DMS 273 (cell line): ENCODE measurements at regions not wholly inside any gene's neighbourhood (a gene's known extent, or its start where the extent isn't known, plus 50 kb on each side); places are given as distances from the start of the nearest gene placed in this dataset.
"Not testable (repeated sequence)": the region's sequence is repeated elsewhere in the genome, so short reads cannot be mapped to it uniquely, and the experiment has no call there.

Source experiments
- DNase-seq: peaks from one replicate; lab custom pipeline; 2025; ENCODE audit not compliant: unreplicated experiment; lab: John Stamatoyannopoulos, UW

DNA sequence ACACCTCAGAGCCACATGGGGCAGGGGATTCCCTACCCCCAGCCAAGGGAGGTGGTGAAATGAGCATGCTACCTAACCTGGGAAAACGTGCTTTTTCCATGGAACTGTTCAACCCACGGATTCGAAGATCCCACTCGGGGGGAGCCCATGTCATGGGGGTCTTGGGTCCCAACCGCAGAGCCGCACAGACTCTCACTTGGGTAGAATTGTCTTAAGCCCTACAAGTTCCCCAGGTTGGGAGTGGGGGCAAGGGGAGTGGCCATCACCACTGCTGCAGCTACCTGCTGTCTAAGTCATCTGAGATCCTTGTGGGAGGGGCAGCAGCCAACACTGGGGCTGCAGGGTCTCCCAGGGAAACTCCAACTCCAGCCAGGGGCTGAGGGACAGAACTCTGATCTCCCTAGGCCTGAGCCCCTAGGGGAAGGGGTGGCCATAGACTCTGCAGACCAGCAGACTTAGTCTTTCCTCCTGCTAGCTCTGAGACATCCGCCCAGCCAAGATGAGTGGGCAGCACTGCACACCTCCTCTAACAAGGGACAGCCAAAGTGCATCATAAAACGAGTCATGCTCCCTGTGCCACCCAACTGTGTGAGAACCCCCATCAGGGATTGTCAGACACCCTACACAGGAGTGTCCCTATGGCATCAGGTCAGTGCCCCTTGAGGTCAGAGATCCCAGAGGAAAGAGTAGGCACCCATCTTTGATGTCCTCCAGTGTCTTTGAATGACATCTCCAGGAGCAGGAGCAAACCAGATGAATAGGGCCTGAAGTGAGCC, 610.4 kb upstream of the SLITRK6 start:
- DNase-seq: no peak

DNA sequence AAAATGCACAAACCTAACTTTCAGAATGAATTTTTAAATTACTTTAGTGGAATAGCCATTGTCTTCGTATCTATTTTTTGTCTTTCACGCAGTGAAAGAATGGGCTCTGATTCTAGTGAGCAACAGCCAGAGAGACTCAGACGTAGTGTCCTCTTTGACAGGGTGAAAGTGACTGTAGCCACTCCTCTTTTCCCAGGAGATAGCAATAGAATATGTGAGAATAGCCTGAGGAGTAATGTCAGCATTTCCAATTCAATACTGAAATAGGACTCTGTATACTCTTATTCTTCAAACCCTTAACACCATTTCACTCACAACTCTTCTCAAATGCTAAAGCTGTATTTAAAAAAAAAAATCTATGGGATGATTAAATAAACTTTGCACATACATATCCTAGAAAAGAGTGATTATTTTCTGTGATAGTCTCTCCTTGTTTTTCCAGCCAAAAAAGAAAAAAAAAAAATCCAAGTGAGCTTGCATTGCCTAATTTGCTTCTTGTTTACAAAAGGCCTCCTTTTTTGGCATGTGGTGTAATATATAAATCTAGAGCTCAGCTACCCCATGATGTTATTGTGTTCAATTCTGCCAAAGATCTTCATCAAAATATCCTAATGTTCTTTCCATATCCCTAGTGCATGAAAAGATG, 626.1 kb upstream of the SLITRK6 start:
- no peak for DNase-seq

DNA sequence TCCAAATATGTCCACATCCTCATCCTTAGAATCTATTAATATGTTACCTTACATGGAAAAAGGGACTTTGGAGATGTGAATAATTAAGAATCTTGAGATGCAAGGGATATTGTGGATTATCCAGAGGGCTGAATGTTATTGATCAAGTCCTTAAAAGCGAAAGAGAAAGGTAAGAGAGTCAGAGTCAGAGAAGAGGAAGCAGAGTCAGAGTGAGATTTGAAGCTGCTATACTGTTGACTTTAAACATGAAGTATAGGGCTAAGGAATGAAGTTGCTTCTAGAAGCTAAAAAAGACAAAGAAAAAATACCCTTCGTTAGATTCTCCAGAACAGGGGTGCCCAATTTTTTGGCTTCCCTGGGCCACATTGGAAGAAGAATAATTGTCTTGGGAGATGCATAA, 627.2 kb upstream of the SLITRK6 start:
- no peak for DNase-seq

DNA sequence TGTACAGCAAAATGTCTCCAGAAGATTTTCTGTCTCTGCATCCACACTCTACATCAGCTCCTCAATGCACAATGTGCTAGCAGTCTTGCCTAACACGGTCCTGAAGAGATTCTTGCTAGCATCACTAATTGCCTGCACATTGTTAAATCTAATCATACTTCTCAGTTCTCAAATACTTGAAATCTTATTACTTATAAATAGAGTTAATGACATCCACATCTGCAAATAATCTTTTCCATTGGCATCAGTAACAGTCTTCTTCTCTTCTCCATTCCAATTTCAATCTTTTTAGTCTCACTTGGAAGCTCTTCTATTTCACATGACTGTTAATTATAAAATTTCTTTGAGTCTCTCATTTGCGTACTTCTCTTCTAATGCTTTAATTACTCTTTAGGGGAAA, 630.5 kb upstream of the SLITRK6 start:
- no peak for DNase-seq

GRCh38 chr13:86438034-86438433, 638.8 kb upstream of the SLITRK6 start:
- no peak for DNase-seq

- DNase-seq: no peak
Measured at GRCh38 chr13:86445206-86445605, 646.0 kb upstream of the SLITRK6 start.

DNA sequence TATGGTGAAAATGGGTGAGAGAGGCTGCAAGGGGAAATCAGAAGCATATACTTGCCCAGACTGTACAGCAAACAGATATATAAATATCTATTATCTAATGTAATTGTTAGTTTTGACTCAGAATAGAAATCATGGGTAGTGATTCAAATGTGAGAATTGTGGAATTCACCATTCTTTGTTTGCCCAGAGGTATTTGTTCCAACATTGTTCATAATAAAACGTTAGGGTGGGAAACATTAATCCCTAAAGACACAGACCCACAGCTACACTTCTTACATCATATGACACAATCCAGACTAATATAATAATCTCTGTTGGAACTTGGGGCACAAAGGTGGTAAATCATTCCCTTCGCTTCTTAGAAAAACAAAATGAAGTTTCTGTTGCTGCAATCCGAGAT, 646.5 kb upstream of the SLITRK6 start:
- DNase-seq: no peak

- no peak for DNase-seq
Measured at GRCh38 chr13:86446311-86446710, 647.1 kb upstream of the SLITRK6 start.

GRCh38 chr13:86447479-86447878, 648.3 kb upstream of the SLITRK6 start:
- DNase-seq: no peak

DNA sequence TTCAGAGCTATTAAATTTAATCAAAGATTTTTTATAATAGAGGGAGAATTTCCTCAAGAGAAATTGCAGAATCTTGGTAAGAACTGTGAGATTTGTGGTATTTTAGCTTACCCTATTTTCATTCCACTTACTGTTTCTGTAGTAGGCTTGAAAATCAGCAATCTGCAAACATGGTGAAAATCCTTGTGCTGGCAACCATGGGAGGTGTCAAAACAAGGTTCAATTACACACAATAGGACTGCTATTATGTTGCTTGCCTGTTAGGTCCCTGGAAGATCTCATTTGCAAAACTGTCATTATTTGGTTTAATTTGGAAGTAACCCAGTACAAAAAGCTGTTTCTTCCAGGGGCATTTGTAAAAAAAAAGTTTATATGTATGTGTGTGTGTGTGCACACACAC, 662.8 kb upstream of the SLITRK6 start:
- no peak for DNase-seq

GRCh38 chr13:86464193-86464592, 665.0 kb upstream of the SLITRK6 start:
- no peak for DNase-seq

- no peak for DNase-seq
Measured at GRCh38 chr13:86474971-86475370, 675.8 kb upstream of the SLITRK6 start.

GRCh38 chr13:86476656-86477055, 677.4 kb upstream of the SLITRK6 start:
- no peak for DNase-seq

DNA sequence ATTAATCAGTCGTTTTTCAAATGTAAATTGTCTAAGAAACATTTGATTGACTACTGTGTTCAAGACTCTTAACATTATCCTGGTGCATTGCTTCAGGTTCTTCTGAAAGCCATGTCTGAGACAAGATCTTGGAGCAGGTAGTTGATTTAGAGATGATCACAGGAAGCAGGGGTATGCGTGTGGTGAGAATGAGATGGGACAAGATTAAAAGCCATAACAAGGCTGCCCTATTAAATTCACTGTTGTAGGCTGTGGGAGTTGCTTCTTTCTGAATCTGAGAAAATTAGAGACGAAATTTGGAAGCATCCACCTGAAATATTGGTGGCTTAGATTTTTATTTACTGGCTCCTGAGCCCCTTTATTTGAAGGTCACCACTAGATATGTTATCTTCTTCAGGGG, 687.4 kb upstream of the SLITRK6 start:
- DNase-seq: no peak

DNA sequence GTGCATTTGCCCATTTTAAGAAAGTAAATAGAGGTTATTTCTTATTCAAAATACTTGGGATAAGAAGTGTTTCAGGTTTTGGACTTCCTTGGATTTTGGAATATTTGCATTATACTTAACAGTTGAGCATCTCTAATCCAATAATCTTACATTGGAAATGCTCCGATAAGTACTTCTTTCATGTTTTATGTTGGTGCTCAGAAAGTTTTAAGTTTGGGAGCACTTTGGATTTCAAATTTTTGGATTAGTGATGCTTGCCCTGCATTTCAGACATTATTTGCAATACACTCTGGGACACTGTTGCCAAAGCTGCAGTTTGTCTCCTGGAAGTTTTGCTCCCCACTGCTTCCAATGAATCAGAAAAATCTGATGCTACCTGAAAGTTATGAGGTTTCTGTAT, 691.9 kb upstream of the SLITRK6 start:
- no peak for DNase-seq

DNA sequence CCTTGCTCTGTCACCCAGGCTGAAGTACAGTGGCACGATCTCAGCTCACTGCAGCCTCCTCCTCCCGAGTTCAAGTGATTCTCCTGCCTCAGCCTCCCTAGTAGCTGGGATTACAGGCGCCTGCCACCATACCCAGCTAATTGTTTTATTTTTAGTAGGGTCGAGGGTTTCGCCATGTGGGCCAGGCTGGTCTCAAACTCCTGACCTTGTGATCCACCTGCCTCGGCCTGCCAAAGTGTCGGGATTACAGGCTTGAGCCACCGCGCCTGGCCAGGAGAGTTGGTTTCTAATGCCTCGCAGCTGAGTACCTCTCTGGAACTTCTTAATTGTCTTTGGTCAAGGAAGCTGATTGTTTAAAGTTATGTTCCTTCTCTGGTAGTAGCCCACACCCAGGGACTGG, 702.7 kb upstream of the SLITRK6 start:
- DNase-seq: not testable (repeated sequence)

DNA sequence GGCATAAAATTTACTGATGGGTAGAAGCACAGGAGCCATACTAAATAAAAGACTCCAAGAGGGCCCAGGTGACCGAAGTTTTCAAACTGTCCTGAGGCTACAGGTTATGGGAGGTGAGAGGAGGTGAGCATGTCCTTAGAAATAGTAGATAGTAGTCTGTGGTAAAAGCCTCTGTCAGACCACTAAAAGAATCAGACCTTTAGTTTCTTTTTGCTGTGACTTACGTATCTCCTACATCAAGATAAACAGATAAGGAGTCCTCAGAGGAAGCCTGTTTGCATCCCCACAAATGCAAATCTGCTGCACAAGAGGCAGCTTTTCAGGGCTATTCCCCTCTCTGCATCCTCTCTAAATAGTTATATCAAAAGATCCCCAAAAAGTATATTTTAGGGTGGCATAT, 711.6 kb upstream of the SLITRK6 start:
- no peak for DNase-seq

- DNase-seq: no peak
Measured at GRCh38 chr13:86541461-86541860, 742.2 kb upstream of the SLITRK6 start.

GRCh38 chr13:86554066-86554465, 754.8 kb upstream of the SLITRK6 start:
- DNase-seq: no peak

DNA sequence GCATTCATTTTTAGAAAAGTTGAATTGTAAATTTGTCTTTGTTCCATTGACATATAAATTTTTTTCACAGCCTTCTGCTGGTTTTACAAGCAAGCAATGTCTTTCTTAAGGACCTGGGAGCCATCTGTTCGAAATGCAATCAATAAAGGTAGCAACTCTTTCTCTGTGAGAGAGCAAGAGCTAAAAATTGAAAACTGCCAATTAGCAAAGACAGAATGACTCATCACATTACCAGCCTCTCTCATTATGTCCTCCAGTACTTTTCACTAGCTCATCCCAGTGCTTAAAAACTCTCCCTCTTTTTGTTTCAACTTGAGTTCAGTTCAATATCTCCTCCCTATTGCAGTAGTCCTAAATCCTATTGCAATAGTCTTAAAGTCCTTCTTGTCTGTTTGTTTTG, 760.7 kb upstream of the SLITRK6 start:
- no peak for DNase-seq

- DNase-seq: no peak
Measured at GRCh38 chr13:86562866-86563265, 763.6 kb upstream of the SLITRK6 start.

DNA sequence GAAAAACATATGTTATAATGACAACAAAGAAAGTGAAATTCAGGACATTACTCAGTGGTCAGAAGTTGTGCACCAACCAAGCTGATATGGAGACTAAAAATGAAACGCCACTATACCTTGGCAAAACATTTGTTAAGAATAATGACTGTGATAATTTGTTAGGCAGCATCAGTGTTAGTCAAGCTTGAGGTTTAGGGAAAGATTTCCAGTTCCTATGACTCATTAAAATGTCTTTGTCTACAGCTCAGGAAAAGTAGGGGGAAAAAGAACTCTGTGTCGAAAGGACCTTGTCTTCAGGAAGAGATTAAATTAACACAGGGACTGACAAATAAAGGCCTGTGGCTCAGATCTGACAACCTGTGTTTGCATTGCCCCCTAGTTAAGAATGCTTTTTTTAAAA, 764.1 kb upstream of the SLITRK6 start:
- no peak for DNase-seq

- peak; percentile 28 for DNase-seq
Measured at GRCh38 chr13:86567119-86567518, 767.9 kb upstream of the SLITRK6 start.
